Type B pancreatic cell (in vitro differentiated cells): ENCODE measurements at regions not wholly inside any gene's neighbourhood (a gene's known extent, or its start where the extent isn't known, plus 50 kb on each side); places are given as distances from the start of the nearest gene placed in this dataset.

Experiments
- DNase-seq: peaks from one replicate; pipeline ENCODE4 v3.0.0; 2021; ENCODE audit warnings: mixed read lengths; ENCODE audit not compliant: unreplicated experiment; ENCODE audit errors: extremely low spot score
- H3K27ac Mint-ChIP-seq: 2 replicates; pipeline ENCODE4 v1.8.0; 2021; ENCODE audit warnings: mild to moderate bottlenecking, mixed read lengths
- H3K27me3 Mint-ChIP-seq: 2 replicates; pipeline ENCODE4 v1.8.0; 2021; ENCODE audit warnings: mixed read lengths
- H3K36me3 Mint-ChIP-seq: 2 replicates; pipeline ENCODE4 v1.8.0; 2021; ENCODE audit warnings: mixed read lengths
- H3K4me1 Mint-ChIP-seq: one replicate; pipeline ENCODE4 v1.8.0; 2021; ENCODE audit warnings: mixed read lengths; ENCODE audit not compliant: unreplicated experiment
- H3K4me3 Mint-ChIP-seq: 2 replicates; pipeline ENCODE4 v1.8.0; 2021; ENCODE audit warnings: mild to moderate bottlenecking, mixed read lengths
- H3K9me3 Mint-ChIP-seq: 2 replicates; pipeline ENCODE4 v1.8.0; 2021; ENCODE audit warnings: mixed read lengths
- CTCF ChIP-seq: fragments of 200-600 bp; sonication (generic); conservative IDR thresholded peaks from 2 replicates; pipeline ENCODE4 v1.5.0; 2021; ENCODE audit warnings: antibody characterized with exemption, mild to moderate bottlenecking

DNA sequence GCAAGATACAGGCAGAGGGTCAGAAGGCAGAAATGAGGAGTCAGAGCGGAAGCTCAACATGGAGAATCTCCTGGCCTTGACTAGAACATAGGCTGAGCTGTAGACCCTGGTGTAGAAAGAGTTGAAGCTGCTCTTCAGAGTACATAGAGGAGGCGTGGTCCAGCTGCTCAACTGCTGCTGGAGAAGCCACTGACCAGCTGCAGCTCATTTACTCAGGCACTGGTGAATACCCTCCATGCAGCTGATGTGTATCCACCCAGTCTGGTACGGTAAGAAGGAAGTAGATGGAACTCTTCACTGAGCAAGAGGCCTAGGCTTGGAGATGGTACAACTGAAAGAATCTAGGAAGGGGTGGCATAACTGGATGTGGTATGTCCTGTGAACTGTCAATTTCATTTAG lies 148.8 kb upstream of the DHRS4 start:
- H3K9me3 Mint-ChIP-seq, result peaks cover 10% of the 10 kb centered on the region
- no peak overlapping the region for H3K4me3 Mint-ChIP-seq
- no peaks in the 10 kb centered on the region for H3K27me3 Mint-ChIP-seq

GRCh38 chr14:23805761-23806160 lies 147.8 kb upstream of the DHRS4 start:
- Mint-ChIP-seq H3K36me3 (no peaks in the 10 kb centered on the region), H3K9me3 (peaks cover 10% of the 10 kb centered on the region), H3K4me3 (no peak overlapping the region), H3K27ac (no peak overlapping the region), H3K27me3 (no peaks in the 10 kb centered on the region), H3K4me1 (no peaks in the 10 kb centered on the region)
- DNase-seq, result no peak
- no peak for TF ChIP-seq CTCF

More for the DNA sequence above, 148.8 kb upstream of the DHRS4 start:
- Mint-ChIP-seq H3K36me3 (no peaks in the 10 kb centered on the region), H3K4me1 (no peaks in the 10 kb centered on the region), H3K27ac (no peak overlapping the region)
- DNase-seq, result no peak
- TF ChIP-seq CTCF, result no peak

DNA sequence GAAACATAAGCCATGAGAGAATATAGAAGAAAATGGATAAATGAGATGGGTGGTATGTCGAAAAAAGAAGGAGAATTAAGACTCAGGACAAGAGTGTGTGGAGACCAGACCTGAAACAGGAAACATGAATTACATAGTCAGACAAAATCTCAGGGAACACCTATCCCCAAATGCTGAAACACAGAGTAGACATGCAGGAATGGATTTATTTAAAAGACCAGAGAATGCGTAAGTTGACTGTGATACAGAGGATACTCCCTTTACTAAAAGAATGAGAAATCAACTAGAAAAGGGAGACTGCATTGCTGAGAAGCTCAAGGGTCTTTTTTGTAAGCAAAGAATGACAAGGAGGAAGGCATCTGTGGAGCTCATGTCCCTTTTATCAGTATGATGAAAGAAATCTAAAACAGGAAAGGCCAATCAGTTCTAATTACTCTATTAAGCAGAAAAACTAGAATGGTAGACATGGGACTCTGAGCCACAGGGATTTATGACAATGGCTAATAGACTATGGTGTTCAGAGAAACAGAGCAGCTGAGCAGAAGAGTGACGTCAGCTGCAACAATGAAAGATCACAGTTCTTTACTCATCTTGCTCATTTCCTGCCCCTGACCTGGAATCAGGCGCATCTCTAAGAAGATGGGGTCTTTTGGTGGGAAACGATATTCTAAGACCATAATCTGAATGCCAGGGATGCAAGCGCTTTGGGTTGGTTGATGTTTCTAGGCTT lies 138.9 kb upstream of the DHRS4 start:
- H3K9me3 Mint-ChIP-seq, result peaks cover 9% of the 10 kb centered on the region
- H3K4me1 Mint-ChIP-seq, result no peaks in the 10 kb centered on the region
- DNase-seq, result no peak
- H3K36me3 Mint-ChIP-seq, result no peaks in the 10 kb centered on the region
- H3K27me3 Mint-ChIP-seq, result no peaks in the 10 kb centered on the region
- TF ChIP-seq CTCF, result no peak
- H3K27ac Mint-ChIP-seq, result no peak overlapping the region
- no peak overlapping the region for H3K4me3 Mint-ChIP-seq

DNA sequence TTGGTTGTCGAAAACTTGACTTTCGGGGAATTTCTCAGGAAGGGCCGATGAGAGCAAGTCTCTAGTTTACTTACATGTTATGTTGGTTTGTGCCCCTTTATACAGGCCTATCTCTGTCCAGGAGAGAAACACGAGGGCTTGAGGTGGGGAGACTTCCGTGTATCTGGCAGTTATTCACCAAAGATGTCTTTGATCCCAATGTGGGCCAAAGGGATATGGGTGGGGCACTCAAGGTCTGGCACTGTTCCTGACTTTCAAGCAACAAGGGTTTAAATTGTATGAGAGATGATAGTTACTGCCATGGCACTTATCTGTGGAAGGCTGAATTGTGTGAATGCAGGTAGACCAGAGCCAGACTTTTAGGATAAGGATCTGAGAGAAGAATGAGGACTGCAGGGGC lies 137.2 kb upstream of the DHRS4 start:
- Mint-ChIP-seq H3K36me3 (no peaks in the 10 kb centered on the region), H3K4me1 (no peaks in the 10 kb centered on the region), H3K9me3 (peaks cover 9% of the 10 kb centered on the region), H3K27ac (no peak overlapping the region), H3K4me3 (no peak overlapping the region), H3K27me3 (no peaks in the 10 kb centered on the region)
- no peak for DNase-seq
- TF ChIP-seq CTCF, result no peak

- no peak for DNase-seq
- no peaks in the 10 kb centered on the region for H3K4me1 Mint-ChIP-seq
- H3K4me3 Mint-ChIP-seq, result no peak overlapping the region
- H3K27me3 Mint-ChIP-seq, result no peaks in the 10 kb centered on the region
- no peak for TF ChIP-seq CTCF
- H3K9me3 Mint-ChIP-seq, result peaks cover 9% of the 10 kb centered on the region
- no peaks in the 10 kb centered on the region for H3K36me3 Mint-ChIP-seq
- H3K27ac Mint-ChIP-seq, result no peak overlapping the region
Measured at GRCh38 chr14:23817164-23817767, 136.3 kb upstream of the DHRS4 start.
